GM12878 (cell line): ENCODE measurements at regions not wholly inside any gene's neighbourhood (a gene's known extent, or its start where the extent isn't known, plus 50 kb on each side); places are given as distances from the start of the nearest gene placed in this dataset.

ENCODE experiments used
- ATAC-seq: fragments of 200-7000 bp; cut with Tn5 transposase; 3 replicates; pipeline ENCODE4 v1.9.1; 2020; ENCODE audit warnings: mild to moderate bottlenecking, moderate library complexity
- BruUV-seq: library from RNA; stranded (reverse); fragments of 400-500 nt; replicated peaks from 2 replicates; lab custom pipeline; 2021; lab: Mats Ljungman, UMichigan
- CTCF ChIA-PET: fragments of 300-600 bp; sonication (Branson Sonifier 250); formaldehyde crosslinking; extraction: SDS; loops from one replicate; lab custom pipeline; 2021; ENCODE audit warnings: inconsistent platforms; lab: Yijun Ruan, JAX
- POLR2A ChIA-PET: fragments of 350-600 bp; formaldehyde crosslinking; extraction: SDS; loops from one replicate; lab custom pipeline; 2021; ENCODE audit warnings: inconsistent platforms; lab: Charles Lee
- RAD21 ChIA-PET: fragments of 300-600 bp; sonication (Branson Sonifier 250); formaldehyde crosslinking; loops from one replicate; lab custom pipeline; 2023; ENCODE audit warnings: antibody characterized with exemption; ENCODE audit not compliant: unreplicated experiment; lab: Charles Lee
- SMC1A ChIA-PET: fragments of 300-600 bp; sonication (Branson Sonifier 250); formaldehyde crosslinking; loops from one replicate; lab custom pipeline; 2023; ENCODE audit not compliant: unreplicated experiment, uncharacterized antibody; lab: Charles Lee
- DNase-seq: peaks from one replicate; pipeline ENCODE4 v3.0.0-alpha.2; 2011; ENCODE audit warnings: low read depth, low spot score
- FAIRE-seq: peaks from 3 replicates; lab custom pipeline; 2011; peaks lifted over from hg19 to GRCh38; lab: Jason Lieb, UNC
- H2AFZ ChIP-seq: 2 replicates; pipeline ENCODE4 v1.6.0; 2011; ENCODE audit warnings: low read depth, low read length, control low read depth; ENCODE audit not compliant: control insufficient read depth
- H3K27ac ChIP-seq: 2 replicates; pipeline ENCODE4 v1.5.1; 2011; ENCODE audit warnings: control low read depth; ENCODE audit not compliant: control insufficient read depth, insufficient read depth
- H3K27me3 ChIP-seq, 2 experiments: replicated peaks in 1 of 2; 2 replicates each; pipeline versions ENCODE4 v1.6.0 to v1.6.1; 2011; ENCODE audit warnings: low read length in 1 of 2; ENCODE audit not compliant: control insufficient read depth in 2 of 2, insufficient read depth in 2 of 2
- H3K36me3 ChIP-seq, 2 experiments: 2 replicates each; pipeline ENCODE4 v1.5.1; 2011; ENCODE audit warnings: low read length in 1 of 2; ENCODE audit not compliant: control insufficient read depth in 2 of 2, insufficient read depth in 2 of 2
- H3K4me1 ChIP-seq: 2 replicates; pipeline ENCODE4 v1.6.1; 2011; ENCODE audit warnings: mild to moderate bottlenecking, low read length, moderate library complexity, mixed read lengths; ENCODE audit not compliant: control insufficient read depth, insufficient read depth
- H3K4me2 ChIP-seq: 2 replicates; pipeline ENCODE4 v1.6.0; 2011; ENCODE audit warnings: control low read depth; ENCODE audit not compliant: control insufficient read depth, insufficient read depth
- H3K4me3 ChIP-seq: fragments of 200-600 bp; sonication (generic); 2 replicates; pipeline ENCODE4 v1.5.1; 2016
- H3K79me2 ChIP-seq: 2 replicates; pipeline ENCODE4 v1.6.0; 2011; ENCODE audit warnings: low read length; ENCODE audit not compliant: control insufficient read depth, insufficient read depth
- H3K9ac ChIP-seq: 2 replicates; pipeline ENCODE4 v1.8.0; 2011; ENCODE audit warnings: low read length, control low read depth, mixed read lengths; ENCODE audit not compliant: control insufficient read depth, insufficient read depth
- H3K9me3 ChIP-seq: replicated peaks from 3 replicates; pipeline ENCODE4 v1.5.1; 2011; ENCODE audit warnings: mild to moderate bottlenecking, low read length; ENCODE audit not compliant: control insufficient read depth, insufficient read depth
- H4K20me1 ChIP-seq: 2 replicates; pipeline ENCODE4 v1.6.0; 2011; ENCODE audit not compliant: control insufficient read depth, insufficient read depth
- CREB1 ChIP-seq: IDR thresholded peaks from 2 replicates; pipeline ENCODE4 v1.6.1; 2012; ENCODE audit warnings: low read depth, mild to moderate bottlenecking, inconsistent platforms
- FOS ChIP-seq: IDR thresholded peaks from 3 replicates; pipeline ENCODE4 v1.6.1; 2011; ENCODE audit warnings: borderline replicate concordance; ENCODE audit not compliant: insufficient read length; ENCODE audit errors: extremely low read depth
- FOXM1 ChIP-seq: IDR thresholded peaks from 2 replicates; pipeline ENCODE4 v1.6.1; 2012; ENCODE audit warnings: low read depth, mild to moderate bottlenecking, inconsistent platforms, low read length, moderate library complexity
- JUNB ChIP-seq: IDR thresholded peaks from 2 replicates; pipeline ENCODE4 v1.6.1; 2016; ENCODE audit warnings: antibody characterized with exemption, mild to moderate bottlenecking
- MYB ChIP-seq: fragments of 150-350 bp; IDR thresholded peaks from 2 replicates; pipeline ENCODE4 v1.6.1; 2014; ENCODE audit warnings: mild to moderate bottlenecking, low read depth, low read length, borderline replicate concordance
- NBN ChIP-seq: fragments of 450-650 bp; IDR thresholded peaks from 2 replicates; pipeline ENCODE4 v1.6.1; 2016
- PAX5 ChIP-seq: IDR thresholded peaks from 2 replicates; pipeline ENCODE4 v1.6.1; 2011; ENCODE audit warnings: low read depth, low read length, borderline replicate concordance
- POLR2AphosphoS5 ChIP-seq: IDR thresholded peaks from 2 replicates; pipeline ENCODE4 v1.6.1; 2011; ENCODE audit warnings: mild to moderate bottlenecking, low read length, inconsistent platforms
- RBBP5 ChIP-seq: fragments of 200-600 bp; sonication (generic); conservative IDR thresholded peaks from 2 replicates; pipeline ENCODE4 v1.6.1; 2016
- RELA ChIP-seq: fragments of 450-650 bp; IDR thresholded peaks from 2 replicates; pipeline ENCODE4 v1.8.0; 2014; ENCODE audit warnings: borderline replicate concordance; ENCODE audit not compliant: partially characterized antibody
- RUNX3 ChIP-seq: IDR thresholded peaks from 2 replicates; pipeline ENCODE4 v1.6.1; 2012; ENCODE audit warnings: low read length, inconsistent platforms
- SRF ChIP-seq, 2 experiments: IDR thresholded peaks; 2 replicates each; pipeline ENCODE4 v1.6.1; 2011; ENCODE audit warnings: low read depth in 2 of 2, low read length in 2 of 2, mild to moderate bottlenecking in 1 of 2, moderate library complexity in 1 of 2
- STAT3 ChIP-seq: IDR thresholded peaks from 2 replicates; pipeline ENCODE4 v1.6.1; 2011; ENCODE audit warnings: low read depth, low read length, improper control_type of control experiment
- TARDBP ChIP-seq: IDR thresholded peaks from 2 replicates; pipeline ENCODE4 v1.6.1; 2016; ENCODE audit warnings: borderline replicate concordance
- WRNIP1 ChIP-seq: IDR thresholded peaks from 2 replicates; pipeline ENCODE4 v1.6.1; 2011; ENCODE audit warnings: low read depth, low read length, improper control_type of control experiment, borderline replicate concordance
- WGBS: methylation state at CpG from one replicate; pipeline ENCODE4 v1.1.6; 2016; ENCODE audit warnings: low lambda C conversion rate; ENCODE audit not compliant: insufficient replicate concordance, insufficient coverage; ENCODE audit errors: missing lambda C conversion rate; 5-methylcytosine and 5-hydroxymethylcytosine counted together
- in situ Hi-C: fragments of 300-500 bp; cut with MboI; formaldehyde crosslinking; loops from 9 replicates; pipeline ENCODE4 v1.14.3; 2018; ENCODE audit warnings: mixed read lengths
- intact Hi-C: fragments of 100-400 bp; cut with micrococcal nuclease; formaldehyde crosslinking; loops from one replicate; pipeline ENCODE4 v1.14.2; 2022; ENCODE audit not compliant: unreplicated experiment
- TF ChIP-seq, protein P1 (sequence below): fragments of 450-650 bp; IDR thresholded peaks from 2 replicates; pipeline ENCODE4 v1.6.1; 2014; ENCODE audit warnings: mild to moderate bottlenecking
- TF ChIP-seq, protein P2 (sequence below): fragments of 450-650 bp; IDR thresholded peaks from 2 replicates; pipeline ENCODE4 v1.6.1; 2017; ENCODE audit warnings: mild to moderate bottlenecking, moderate library complexity
- TF ChIP-seq, protein P3 (sequence below): IDR thresholded peaks from 2 replicates; pipeline ENCODE4 v1.6.1; 2011; ENCODE audit warnings: mild to moderate bottlenecking, low read depth, low read length, moderate library complexity; ENCODE audit not compliant: insufficient replicate concordance

DNA sequence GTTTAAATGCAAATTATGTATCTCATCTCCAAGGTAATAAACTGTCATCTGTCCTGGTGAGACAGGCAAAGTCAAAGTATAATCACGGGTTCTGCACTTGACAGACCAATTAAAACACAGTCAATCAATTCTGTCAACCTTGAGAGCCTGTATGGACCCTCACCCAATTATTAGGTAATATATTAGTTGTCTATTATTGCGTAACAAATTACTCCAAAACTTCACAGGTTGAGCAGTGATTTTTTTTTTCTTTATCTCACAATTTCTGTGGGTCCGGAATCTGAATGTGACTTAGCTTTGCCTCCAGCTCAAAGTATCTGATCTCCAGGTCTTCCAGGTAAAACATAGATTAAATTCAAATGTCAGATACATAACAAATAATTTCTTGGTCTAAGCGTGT is 707.4 kb upstream of the ARGLU1 start:
- SMC1A ChIA-PET, result no interaction called here
- BruUV-seq, result no TSS peak
- 42% methylated on average over 4 of the region's 4 CpGs for WGBS
- Histone ChIP-seq H3K27ac (no peak overlapping the region), H3K4me2 (no peak overlapping the region), H3K36me3 (no peaks in the 10 kb centered on the region), H3K9me3 (no peaks in the 10 kb centered on the region), H4K20me1 (no peaks in the 10 kb centered on the region), H3K4me3 (no peak overlapping the region), H3K27me3 (no peaks in the 10 kb centered on the region), H3K9ac (no peak overlapping the region), H3K4me1 (no peaks in the 10 kb centered on the region), H3K79me2 (no peaks in the 10 kb centered on the region), H2AFZ (no peak overlapping the region)
- ATAC-seq (no peak), DNase-seq (no peak), FAIRE-seq (no peak)
- in situ Hi-C loops (no loop called here), intact Hi-C loops (no loop called here)
- RAD21 ChIA-PET, result no interaction called here
- CTCF ChIA-PET, result no interaction called here
- POLR2A ChIA-PET, result no interaction called here
- TF ChIP-seq, protein P1, sequence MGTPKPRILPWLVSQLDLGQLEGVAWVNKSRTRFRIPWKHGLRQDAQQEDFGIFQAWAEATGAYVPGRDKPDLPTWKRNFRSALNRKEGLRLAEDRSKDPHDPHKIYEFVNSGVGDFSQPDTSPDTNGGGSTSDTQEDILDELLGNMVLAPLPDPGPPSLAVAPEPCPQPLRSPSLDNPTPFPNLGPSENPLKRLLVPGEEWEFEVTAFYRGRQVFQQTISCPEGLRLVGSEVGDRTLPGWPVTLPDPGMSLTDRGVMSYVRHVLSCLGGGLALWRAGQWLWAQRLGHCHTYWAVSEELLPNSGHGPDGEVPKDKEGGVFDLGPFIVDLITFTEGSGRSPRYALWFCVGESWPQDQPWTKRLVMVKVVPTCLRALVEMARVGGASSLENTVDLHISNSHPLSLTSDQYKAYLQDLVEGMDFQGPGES, result no peak
- no peak for TF ChIP-seq WRNIP1
- TF ChIP-seq JUNB, result no peak
- TF ChIP-seq FOXM1, result no peak
- TF ChIP-seq RBBP5, result no peak
- no peak for TF ChIP-seq PAX5
- no peak for TF ChIP-seq RELA
- no peak for TF ChIP-seq MYB
- TF ChIP-seq STAT3, result no peak
- no peak for TF ChIP-seq TARDBP
- no peak for TF ChIP-seq SRF (IDR thresholded peaks at IDR 0.05; ENCODE audit: low read depth in 2 of 2, low read length in 2 of 2)
- TF ChIP-seq FOS, result no peak
- TF ChIP-seq, protein P2, sequence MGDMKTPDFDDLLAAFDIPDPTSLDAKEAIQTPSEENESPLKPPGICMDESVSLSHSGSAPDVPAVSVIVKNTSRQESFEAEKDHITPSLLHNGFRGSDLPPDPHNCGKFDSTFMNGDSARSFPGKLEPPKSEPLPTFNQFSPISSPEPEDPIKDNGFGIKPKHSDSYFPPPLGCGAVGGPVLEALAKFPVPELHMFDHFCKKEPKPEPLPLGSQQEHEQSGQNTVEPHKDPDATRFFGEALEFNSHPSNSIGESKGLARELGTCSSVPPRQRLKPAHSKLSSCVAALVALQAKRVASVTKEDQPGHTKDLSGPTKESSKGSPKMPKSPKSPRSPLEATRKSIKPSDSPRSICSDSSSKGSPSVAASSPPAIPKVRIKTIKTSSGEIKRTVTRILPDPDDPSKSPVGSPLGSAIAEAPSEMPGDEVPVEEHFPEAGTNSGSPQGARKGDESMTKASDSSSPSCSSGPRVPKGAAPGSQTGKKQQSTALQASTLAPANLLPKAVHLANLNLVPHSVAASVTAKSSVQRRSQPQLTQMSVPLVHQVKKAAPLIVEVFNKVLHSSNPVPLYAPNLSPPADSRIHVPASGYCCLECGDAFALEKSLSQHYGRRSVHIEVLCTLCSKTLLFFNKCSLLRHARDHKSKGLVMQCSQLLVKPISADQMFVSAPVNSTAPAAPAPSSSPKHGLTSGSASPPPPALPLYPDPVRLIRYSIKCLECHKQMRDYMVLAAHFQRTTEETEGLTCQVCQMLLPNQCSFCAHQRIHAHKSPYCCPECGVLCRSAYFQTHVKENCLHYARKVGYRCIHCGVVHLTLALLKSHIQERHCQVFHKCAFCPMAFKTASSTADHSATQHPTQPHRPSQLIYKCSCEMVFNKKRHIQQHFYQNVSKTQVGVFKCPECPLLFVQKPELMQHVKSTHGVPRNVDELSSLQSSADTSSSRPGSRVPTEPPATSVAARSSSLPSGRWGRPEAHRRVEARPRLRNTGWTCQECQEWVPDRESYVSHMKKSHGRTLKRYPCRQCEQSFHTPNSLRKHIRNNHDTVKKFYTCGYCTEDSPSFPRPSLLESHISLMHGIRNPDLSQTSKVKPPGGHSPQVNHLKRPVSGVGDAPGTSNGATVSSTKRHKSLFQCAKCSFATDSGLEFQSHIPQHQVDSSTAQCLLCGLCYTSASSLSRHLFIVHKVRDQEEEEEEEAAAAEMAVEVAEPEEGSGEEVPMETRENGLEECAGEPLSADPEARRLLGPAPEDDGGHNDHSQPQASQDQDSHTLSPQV, result no peak
- TF ChIP-seq, protein P3, sequence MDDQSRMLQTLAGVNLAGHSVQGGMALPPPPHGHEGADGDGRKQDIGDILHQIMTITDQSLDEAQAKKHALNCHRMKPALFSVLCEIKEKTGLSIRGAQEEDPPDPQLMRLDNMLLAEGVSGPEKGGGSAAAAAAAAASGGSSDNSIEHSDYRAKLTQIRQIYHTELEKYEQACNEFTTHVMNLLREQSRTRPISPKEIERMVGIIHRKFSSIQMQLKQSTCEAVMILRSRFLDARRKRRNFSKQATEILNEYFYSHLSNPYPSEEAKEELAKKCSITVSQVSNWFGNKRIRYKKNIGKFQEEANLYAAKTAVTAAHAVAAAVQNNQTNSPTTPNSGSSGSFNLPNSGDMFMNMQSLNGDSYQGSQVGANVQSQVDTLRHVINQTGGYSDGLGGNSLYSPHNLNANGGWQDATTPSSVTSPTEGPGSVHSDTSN, result no peak
- no peak for TF ChIP-seq RUNX3
- TF ChIP-seq CREB1, result no peak
- TF ChIP-seq NBN, result no peak
- no peak for TF ChIP-seq POLR2AphosphoS5
